PFSK-1 (cell line): ENCODE measurements at regions not wholly inside any gene's neighbourhood (a gene's known extent, or its start where the extent isn't known, plus 50 kb on each side); places are given as distances from the start of the nearest gene placed in this dataset.

Experiments used
- POLR2AphosphoS5 ChIP-seq: IDR thresholded peaks from 2 replicates; pipeline ENCODE4 v1.6.1; 2012; ENCODE audit warnings: low read depth, mild to moderate bottlenecking, control low read depth, low read length, moderate library complexity
- SIN3A ChIP-seq: IDR thresholded peaks from 2 replicates; pipeline ENCODE4 v1.6.1; 2012; ENCODE audit warnings: mild to moderate bottlenecking, low read length, moderate library complexity, borderline replicate concordance; ENCODE audit not compliant: insufficient read depth
- TAF1 ChIP-seq: IDR thresholded peaks from 2 replicates; pipeline ENCODE4 v1.6.1; 2012; ENCODE audit warnings: low read length, control low read depth, borderline replicate concordance; ENCODE audit not compliant: insufficient read depth
- TF ChIP-seq, protein P1 (sequence below), 2 experiments: IDR thresholded peaks; 2 replicates each; pipeline versions ENCODE4 v1.6.1 to v1.8.0; 2011 to 2012; ENCODE audit warnings: low read depth in 2 of 2, low read length in 2 of 2, control low read depth in 1 of 2, inconsistent platforms in 1 of 2, mild to moderate bottlenecking in 1 of 2, moderate library complexity in 1 of 2; ENCODE audit not compliant: insufficient read depth in 1 of 2

DNA sequence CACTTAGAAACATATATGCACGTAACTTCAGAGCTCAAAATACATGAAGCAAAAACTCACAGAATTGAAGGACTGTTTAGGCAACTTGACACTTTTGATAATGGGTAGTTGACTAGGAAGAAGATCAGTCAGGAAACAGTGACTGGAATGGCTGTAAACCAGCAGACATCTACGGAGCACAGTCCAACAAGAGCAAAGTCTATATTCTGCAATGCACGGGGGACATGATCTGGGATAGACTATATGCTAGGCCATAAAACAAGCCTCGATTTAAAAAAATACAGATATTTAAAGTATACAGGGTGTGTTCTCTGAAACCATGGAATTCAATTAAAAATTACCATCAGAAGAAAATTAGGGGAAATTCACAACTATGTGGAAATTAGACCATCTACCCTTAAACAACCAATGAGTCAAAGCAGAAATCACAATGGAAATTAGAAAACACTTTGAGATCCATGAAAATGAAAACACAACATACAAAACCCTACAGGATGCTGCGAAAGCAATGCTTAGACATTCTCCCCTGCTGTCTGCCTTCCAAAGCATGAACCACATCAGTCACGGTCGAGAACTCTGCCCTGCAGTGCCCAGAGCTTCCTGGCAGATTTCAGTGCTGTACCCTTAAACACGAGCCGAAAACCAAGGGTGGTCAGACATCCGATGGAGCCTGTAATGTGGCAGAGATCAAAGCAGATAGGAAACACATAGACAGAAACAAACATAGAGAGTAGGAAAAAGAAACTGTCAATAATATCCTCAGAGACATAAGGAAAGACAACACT, 651.9 kb upstream of the HS6ST1 start:
- no peak for TF ChIP-seq POLR2AphosphoS5
- TF ChIP-seq TAF1 = no peak
- no peak for TF ChIP-seq SIN3A
- TF ChIP-seq, protein P1, sequence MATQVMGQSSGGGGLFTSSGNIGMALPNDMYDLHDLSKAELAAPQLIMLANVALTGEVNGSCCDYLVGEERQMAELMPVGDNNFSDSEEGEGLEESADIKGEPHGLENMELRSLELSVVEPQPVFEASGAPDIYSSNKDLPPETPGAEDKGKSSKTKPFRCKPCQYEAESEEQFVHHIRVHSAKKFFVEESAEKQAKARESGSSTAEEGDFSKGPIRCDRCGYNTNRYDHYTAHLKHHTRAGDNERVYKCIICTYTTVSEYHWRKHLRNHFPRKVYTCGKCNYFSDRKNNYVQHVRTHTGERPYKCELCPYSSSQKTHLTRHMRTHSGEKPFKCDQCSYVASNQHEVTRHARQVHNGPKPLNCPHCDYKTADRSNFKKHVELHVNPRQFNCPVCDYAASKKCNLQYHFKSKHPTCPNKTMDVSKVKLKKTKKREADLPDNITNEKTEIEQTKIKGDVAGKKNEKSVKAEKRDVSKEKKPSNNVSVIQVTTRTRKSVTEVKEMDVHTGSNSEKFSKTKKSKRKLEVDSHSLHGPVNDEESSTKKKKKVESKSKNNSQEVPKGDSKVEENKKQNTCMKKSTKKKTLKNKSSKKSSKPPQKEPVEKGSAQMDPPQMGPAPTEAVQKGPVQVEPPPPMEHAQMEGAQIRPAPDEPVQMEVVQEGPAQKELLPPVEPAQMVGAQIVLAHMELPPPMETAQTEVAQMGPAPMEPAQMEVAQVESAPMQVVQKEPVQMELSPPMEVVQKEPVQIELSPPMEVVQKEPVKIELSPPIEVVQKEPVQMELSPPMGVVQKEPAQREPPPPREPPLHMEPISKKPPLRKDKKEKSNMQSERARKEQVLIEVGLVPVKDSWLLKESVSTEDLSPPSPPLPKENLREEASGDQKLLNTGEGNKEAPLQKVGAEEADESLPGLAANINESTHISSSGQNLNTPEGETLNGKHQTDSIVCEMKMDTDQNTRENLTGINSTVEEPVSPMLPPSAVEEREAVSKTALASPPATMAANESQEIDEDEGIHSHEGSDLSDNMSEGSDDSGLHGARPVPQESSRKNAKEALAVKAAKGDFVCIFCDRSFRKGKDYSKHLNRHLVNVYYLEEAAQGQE (IDR thresholded peaks at IDR 0.05; ENCODE audit: insufficient read depth in 1 of 2, low read depth in 2 of 2, low read length in 2 of 2) = no peak
